ENCODE measurements at regions not wholly inside any gene's neighbourhood (a gene's known extent, or its start where the extent isn't known, plus 50 kb on each side); places are given as distances from the start of the nearest gene placed in this dataset.

- H4K20me1 ChIP-seq (ENCODE audit: insufficient read depth), result no peaks in the 10 kb centered on the region
- H3F3A ChIP-seq (replicated peaks; ENCODE audit: insufficient read depth), result no peaks in the 10 kb centered on the region
- H3K27me3 ChIP-seq (ENCODE audit: insufficient read depth), result no peaks in the 10 kb centered on the region
- no peaks in the 10 kb centered on the region for H3K9me2 ChIP-seq
- H2AFZ ChIP-seq (ENCODE audit: low read depth), result no peak overlapping the region
- H3K36me3 ChIP-seq (replicated peaks in 1 of 2; ENCODE audit: control insufficient read depth in 1 of 2, insufficient read depth in 2 of 2, low read length in 1 of 2), result no peaks in the 10 kb centered on the region
- H3K9ac ChIP-seq, result no peak overlapping the region
- no peaks in the 10 kb centered on the region for H3K9me3 ChIP-seq
- CTCF ChIA-PET, result interaction anchor here (1.3 kb wide), 1 partner anchor 15 kb away, joined by 7 read pairs; no protein-coding TSS in a partner anchor
- H3K79me2 ChIP-seq (ENCODE audit: insufficient read depth), result no peaks in the 10 kb centered on the region
- H3K4me1 ChIP-seq (ENCODE audit: control insufficient read depth in 1 of 2, insufficient read depth in 2 of 2, low read depth in 1 of 2, low read length in 1 of 2), result no peaks in the 10 kb centered on the region
- no peak for TF ChIP-seq MAX (IDR thresholded peaks at IDR 0.05; ENCODE audit: low read depth)
- no peak for TF ChIP-seq NFIC (IDR thresholded peaks at IDR 0.05; ENCODE audit: borderline replicate concordance)
- TF ChIP-seq USF2 (IDR thresholded peaks at IDR 0.05; ENCODE audit: borderline replicate concordance, low read depth, low read length), result no peak
- no peak for TF ChIP-seq RXRA (IDR thresholded peaks at IDR 0.05; ENCODE audit: borderline replicate concordance, low read depth)
- TF ChIP-seq POLR2AphosphoS5 (IDR thresholded peaks at IDR 0.05; ENCODE audit: low read depth, low read length), result no peak
- no peak for TF ChIP-seq RCOR1 (IDR thresholded peaks at IDR 0.05; ENCODE audit: low read length)
- TF ChIP-seq SIN3A (IDR thresholded peaks at IDR 0.05; ENCODE audit: borderline replicate concordance, low read depth, low read length), result no peak
- no peak for TF ChIP-seq TCF12 (IDR thresholded peaks at IDR 0.05)
- no peak for TF ChIP-seq REST (IDR thresholded peaks at IDR 0.05; ENCODE audit: low read depth, low read length)
- no peak overlapping the region for H3K4me2 ChIP-seq
- H3K27ac ChIP-seq (ENCODE audit: low read depth in 2 of 2, low read length in 1 of 2), result no peak overlapping the region
- POLR2A ChIA-PET, result no interaction called here
- WGBS (ENCODE audit: low lambda C conversion rate), result 94% methylated on average over 3 of the region's 3 CpGs
- H3K4me3 ChIP-seq (ENCODE audit: low read depth in 2 of 2, low read length in 1 of 2), result no peak overlapping the region
- no peak for DNase-seq
These were observed 61.4 kb upstream of the IFNG-AS1 start for GRCh38 chr12:67927815-67928214.

GRCh38 chr12:67928621-67929383, 60.4 kb upstream of the IFNG-AS1 start:
- WGBS (ENCODE audit: low lambda C conversion rate), result 58% methylated on average over 3 of the region's 3 CpGs
- Histone ChIP-seq H3K27me3 (ENCODE audit: insufficient read depth) (no peaks in the 10 kb centered on the region), H4K20me1 (ENCODE audit: insufficient read depth) (no peaks in the 10 kb centered on the region), H3K4me2 (no peak overlapping the region), H3K9me3 (no peaks in the 10 kb centered on the region), H3K36me3 (replicated peaks in 1 of 2; ENCODE audit: control insufficient read depth in 1 of 2, insufficient read depth in 2 of 2, low read length in 1 of 2) (no peaks in the 10 kb centered on the region), H3K9me2 (no peaks in the 10 kb centered on the region), H2AFZ (ENCODE audit: low read depth) (no peak overlapping the region), H3K9ac (no peak overlapping the region), H3K79me2 (ENCODE audit: insufficient read depth) (no peaks in the 10 kb centered on the region), H3K4me1 (ENCODE audit: control insufficient read depth in 1 of 2, insufficient read depth in 2 of 2, low read depth in 1 of 2, low read length in 1 of 2) (no peaks in the 10 kb centered on the region), H3F3A (replicated peaks; ENCODE audit: insufficient read depth) (no peaks in the 10 kb centered on the region), H3K27ac (ENCODE audit: low read depth in 2 of 2, low read length in 1 of 2) (no peak overlapping the region), H3K4me3 (ENCODE audit: low read depth in 2 of 2, low read length in 1 of 2) (no peak overlapping the region)
- POLR2A ChIA-PET, result no interaction called here
- DNase-seq, result no peak
- TF ChIP-seq PBX3 (IDR thresholded peaks at IDR 0.05), result no peak
- TF ChIP-seq MEF2A (IDR thresholded peaks at IDR 0.05; ENCODE audit: borderline replicate concordance, low read depth), result no peak
- no peak for TF ChIP-seq SIN3A (IDR thresholded peaks at IDR 0.05; ENCODE audit: borderline replicate concordance, low read depth, low read length)
- no peak for TF ChIP-seq EZH2phosphoT487 (IDR thresholded peaks at IDR 0.05; ENCODE audit: borderline replicate concordance, low read depth)
- TF ChIP-seq POLR2AphosphoS5 (IDR thresholded peaks at IDR 0.05; ENCODE audit: low read depth, low read length), result no peak
- TF ChIP-seq TCF12 (IDR thresholded peaks at IDR 0.05), result no peak
- TF ChIP-seq GATA2 (CRISPR knock-in tag; IDR thresholded peaks at IDR 0.05), result no peak
- no peak for TF ChIP-seq REST (IDR thresholded peaks at IDR 0.05; ENCODE audit: low read depth, low read length)
- no peak for TF ChIP-seq JUND (IDR thresholded peaks at IDR 0.05)
- CTCF ChIA-PET, result interaction anchor here (0.6 to 1.0 kb wide), 2 partner anchors 14 to 28 kb away, joined by 3 read pairs; no protein-coding TSS in a partner anchor

All from SK-N-SH (cell line).